GM21526 (cell line): ENCODE measurements at regions not wholly inside any gene's neighbourhood (a gene's known extent, or its start where the extent isn't known, plus 50 kb on each side); places are given as distances from the start of the nearest gene placed in this dataset.
"Not testable (repeated sequence)": the region's sequence is repeated elsewhere in the genome, so short reads cannot be mapped to it uniquely, and the experiment has no call there.

Source experiments
- ATAC-seq: cut with Tn5 transposase; IDR thresholded peaks from one replicate; pipeline ENCODE4 v1.9.1; 2021; ENCODE audit warnings: moderate library complexity; ENCODE audit not compliant: unreplicated experiment, low FRiP score

DNA sequence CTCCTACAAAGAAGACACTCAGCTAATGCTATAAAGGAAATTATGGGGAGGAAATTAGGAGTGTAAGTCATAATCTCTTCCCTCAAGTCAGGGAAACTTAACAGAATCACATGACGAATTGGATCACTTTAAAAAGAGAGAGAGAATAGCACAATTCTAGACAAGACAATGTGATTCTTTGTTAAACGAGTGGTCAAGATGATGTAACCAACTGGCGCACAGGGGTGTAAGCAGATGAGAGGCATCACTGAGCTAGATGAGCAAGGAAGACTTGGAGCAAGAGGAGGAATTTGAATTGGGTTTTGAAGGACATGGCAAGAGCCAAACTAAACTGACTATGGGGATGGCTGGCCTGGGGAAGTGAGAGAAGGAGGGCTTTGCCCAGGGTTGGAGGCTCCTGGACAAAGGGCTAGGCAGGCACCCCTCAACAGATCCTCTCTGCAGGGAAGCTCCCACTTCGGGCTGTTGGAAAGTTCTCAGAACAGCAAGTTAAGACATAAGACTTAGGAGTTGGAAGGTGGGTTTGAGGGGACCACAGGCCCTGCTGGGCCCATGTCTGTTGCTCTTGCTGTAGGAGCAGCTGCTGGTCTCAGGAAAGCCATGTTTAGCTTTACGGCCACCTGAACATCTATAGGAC is 123.9 kb upstream of the GRIK3 start:
- ATAC-seq: no peak

DNA sequence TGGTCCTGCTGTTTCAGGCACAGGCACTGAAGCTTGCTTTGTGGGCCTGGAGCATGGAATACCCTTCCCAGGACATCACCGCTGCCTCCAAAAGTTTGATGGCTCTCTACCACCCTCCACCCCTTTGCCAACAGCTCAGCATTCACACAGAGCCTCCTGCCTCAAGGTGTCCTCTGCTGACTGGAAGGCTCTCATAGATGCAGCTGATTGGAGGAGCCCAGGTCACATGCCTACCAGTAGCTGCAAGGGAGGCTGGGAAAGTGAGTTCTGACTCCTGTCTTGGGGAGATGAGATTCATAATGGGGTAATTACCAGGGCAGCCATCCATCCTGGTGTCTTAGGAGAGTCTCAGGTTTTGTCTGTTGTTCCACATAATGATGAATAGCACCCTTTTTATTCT is 124.8 kb upstream of the GRIK3 start:
- ATAC-seq: no peak

DNA sequence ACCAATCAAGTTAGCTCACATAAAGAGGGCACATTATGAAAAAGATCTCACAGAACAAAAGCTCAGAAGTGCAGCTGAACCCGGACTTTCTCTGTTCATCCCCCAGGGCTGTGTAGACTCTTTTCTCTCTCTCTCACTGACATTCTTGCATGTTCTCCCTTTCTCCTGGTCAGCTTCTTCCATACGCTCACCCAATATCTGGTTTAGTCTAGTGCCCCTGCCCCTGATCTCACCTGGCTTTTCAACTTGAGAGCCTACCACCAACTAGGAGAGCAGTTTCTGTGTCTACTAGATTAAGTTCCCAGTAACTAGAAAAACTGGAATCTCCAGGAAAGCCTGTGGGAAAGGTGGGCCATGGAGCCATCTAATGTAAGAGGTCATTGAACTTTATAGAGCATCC is 126.9 kb upstream of the GRIK3 start:
- ATAC-seq: no peak

GRCh38 chr1:37162059-37162458 is 127.7 kb upstream of the GRIK3 start:
- ATAC-seq: no peak

GRCh38 chr1:37166005-37166404 is 131.7 kb upstream of the GRIK3 start:
- ATAC-seq: no peak

- no peak for ATAC-seq
These were observed 133.2 kb upstream of the GRIK3 start for GRCh38 chr1:37167479-37167878.

GRCh38 chr1:37169241-37169640 is 134.9 kb upstream of the GRIK3 start:
- ATAC-seq: no peak

- no peak for ATAC-seq
These were observed 135.5 kb upstream of the GRIK3 start for GRCh38 chr1:37169743-37170275.

- no peak for ATAC-seq
These were observed 137.4 kb upstream of the GRIK3 start for GRCh38 chr1:37171691-37172090.

GRCh38 chr1:37174341-37174740 is 140.0 kb upstream of the GRIK3 start:
- ATAC-seq: no peak

DNA sequence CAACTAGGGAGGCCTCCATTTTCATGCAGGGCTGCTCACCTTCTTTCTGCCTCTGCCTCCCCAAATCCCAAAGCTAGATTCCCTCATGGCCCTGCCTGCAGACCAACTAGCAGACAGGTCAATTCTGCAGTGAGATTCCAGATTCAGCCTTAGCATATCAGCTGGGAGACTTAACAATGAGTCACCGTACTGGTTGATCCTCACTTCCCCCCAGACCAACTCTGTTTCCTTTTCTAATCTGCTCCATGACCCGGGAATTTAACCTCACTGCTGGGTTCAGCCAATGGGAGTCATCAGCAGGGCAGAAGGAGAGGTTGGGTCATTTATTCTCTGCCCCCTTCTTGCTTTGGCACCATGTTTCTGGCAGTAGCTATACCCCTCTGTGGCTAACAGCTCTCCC is 140.6 kb upstream of the GRIK3 start:
- no peak for ATAC-seq

- no peak for ATAC-seq
These were observed 141.4 kb upstream of the GRIK3 start for GRCh38 chr1:37175666-37176215.

DNA sequence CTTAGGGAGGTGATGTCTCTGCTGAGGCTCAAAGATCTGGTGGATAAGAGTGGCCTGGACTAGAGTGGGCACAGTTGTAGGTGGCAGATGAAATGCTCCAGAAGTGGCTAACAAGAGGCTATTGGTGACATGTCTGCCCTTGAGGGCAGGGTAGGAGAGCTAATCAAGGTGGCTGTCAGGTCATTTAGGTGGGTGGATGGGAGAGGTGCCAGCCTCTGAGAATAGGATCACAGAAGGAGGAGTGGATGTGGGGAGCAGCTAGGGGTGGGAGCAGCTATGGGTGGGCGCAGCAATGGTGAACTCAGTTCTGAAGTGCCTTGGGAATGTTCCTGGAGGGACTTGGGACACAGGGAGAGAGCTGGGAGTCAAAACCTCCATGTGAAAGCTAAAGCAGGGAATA is 142.0 kb upstream of the GRIK3 start:
- no peak for ATAC-seq

DNA sequence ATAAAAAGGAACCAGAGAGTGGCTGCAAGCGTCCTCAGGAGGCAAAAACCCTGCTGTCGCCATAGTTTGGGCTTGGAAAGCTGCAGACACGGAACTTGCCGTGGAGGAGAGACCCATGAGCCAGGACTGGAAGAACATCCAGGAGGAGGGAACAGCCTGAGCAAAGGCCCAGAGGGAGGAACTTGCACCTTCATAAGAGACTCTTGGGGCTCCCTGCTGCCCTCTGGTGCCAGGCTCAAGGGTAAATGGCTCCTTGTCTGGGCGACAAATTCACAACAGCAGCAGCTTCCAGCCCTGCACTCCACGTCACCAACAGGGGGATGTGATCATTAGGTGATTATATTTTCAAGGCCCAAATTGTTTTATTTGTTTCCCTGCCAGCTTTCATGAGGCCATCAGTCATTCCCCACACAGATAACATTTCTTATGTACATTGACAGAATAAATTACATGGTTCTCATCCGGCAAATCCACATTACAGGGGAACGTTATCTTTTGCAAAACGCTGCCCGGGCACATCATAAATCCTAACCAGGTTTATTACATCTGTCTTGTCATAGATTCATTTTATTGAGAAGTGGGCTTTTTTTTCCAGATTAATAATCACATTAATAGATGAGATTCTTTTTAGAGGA is 143.0 kb upstream of the GRIK3 start:
- no peak for ATAC-seq

- no peak for ATAC-seq
These were observed 147.1 kb upstream of the GRIK3 start for GRCh38 chr1:37181425-37181824.

DNA sequence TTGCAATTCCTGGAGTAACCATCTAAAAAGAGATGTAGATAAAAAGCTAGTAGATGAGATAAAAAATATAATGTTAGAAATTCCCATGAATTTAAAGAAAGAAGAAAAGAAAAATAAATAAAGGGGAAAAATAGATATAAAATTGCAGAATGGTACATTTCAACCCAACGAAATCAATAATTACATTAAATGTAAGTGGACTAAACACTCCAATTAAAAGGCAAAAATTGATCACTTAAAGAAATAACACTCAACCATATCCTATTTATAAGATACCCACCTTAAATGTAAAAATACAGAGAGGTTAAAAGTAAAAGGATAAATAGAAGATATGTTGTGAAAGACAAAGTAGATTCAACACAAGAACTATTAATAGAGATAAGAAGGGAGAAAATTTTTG is 150.5 kb upstream of the GRIK3 start:
- ATAC-seq: no peak

DNA sequence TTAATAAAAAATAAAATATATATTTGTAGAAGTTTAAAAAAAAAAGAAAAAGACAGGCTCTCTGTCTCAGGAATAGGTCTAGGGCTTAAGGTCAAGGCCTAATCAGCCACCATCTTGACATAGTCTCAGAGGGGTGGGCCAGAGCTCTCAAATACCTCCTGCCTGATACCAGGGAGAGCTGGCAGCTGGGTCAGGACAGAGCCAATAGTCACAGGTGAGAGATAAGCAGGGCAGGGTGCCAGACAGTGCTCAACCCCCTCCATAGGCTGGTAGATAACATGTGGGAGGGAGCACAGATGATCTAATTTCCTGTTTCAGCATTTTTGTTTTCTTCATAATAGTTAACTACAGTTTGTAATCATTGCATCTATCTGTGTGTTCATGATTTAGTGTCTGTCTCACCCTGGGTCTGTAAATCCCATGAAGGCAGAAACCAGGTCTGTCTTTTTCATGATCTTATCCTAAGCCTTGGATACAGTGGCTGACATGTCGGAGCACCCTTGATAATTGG is 152.0 kb upstream of the GRIK3 start:
- no peak for ATAC-seq

DNA sequence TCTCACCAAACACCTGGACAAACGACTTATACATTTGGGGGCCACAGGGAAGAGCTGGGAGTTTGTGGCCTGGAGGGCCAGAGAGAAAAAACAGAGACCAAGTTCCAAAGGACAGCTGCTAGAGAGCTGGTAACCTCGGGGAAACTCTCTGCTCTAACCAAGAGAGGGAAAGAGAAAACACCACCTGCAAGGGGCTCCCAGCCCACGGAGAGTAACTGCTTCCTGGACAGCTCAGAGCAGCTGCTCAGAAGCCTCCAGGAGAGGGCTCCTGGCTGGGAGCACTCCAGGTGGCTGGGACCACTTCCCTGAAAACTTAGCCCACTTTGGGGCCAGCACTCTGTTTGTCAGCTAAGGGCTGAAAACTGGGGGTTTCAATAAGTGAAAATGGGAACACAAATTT is 154.8 kb upstream of the GRIK3 start:
- ATAC-seq: no peak

DNA sequence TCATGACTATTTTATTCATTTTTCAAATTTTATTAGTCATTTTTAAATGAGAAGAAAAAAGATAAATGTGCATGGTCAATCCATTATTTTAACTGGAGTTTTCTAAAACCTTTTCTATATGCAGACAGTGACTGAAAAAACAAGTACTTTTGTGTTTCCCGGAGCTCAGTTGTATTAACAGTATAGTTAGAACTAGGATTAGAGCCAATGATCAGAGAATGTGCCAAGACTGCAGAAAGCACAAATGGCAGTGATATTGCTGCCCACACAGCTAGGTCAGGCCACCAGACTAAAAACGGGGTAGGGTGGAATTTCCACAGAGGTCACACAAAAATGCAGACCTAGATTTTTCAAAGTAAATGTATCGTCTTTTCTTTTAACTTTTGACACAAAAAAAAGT is 163.1 kb upstream of the GRIK3 start:
- no peak for ATAC-seq

GRCh38 chr1:37214305-37214704 is 180.0 kb upstream of the GRIK3 start:
- not testable (repeated sequence) for ATAC-seq

GRCh38 chr1:37233606-37234005 is 199.3 kb upstream of the GRIK3 start:
- ATAC-seq: no peak

DNA sequence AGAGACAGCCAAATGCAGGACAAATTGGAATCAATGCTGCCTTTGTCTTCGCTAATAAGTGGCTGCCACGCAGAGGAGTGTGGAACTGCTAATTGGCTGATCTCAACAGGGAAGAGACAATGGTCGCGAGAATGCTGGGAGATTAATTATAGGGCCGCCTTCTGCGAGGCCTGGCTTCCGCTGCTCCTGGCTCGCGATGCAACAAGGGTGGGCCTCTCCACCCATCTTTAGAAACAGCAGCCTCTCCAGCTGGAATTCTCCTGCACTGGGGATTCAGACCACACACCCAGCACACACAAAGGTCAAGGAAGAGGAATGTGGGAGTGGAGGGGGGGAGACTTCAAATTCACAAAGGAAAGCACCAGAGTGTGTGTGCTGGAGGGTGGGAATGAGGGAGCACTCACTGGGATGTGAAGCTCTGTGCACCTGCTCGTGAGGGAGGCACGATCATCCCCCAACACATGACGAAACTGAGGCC is 200.7 kb upstream of the GRIK3 start:
- ATAC-seq: no peak
